ENCODE measurements at regions not wholly inside any gene's neighbourhood (a gene's known extent, or its start where the extent isn't known, plus 50 kb on each side); places are given as distances from the start of the nearest gene placed in this dataset.

- no peak for TF ChIP-seq EZH2phosphoT487 (IDR thresholded peaks at IDR 0.05; ENCODE audit: insufficient read depth, low read depth)
- no peak for TF ChIP-seq EZH2 (IDR thresholded peaks at IDR 0.05; ENCODE audit: insufficient read depth, poor library complexity, severe bottlenecking)
Measured at GRCh38 chr3:118559286-118559685, 475.4 kb downstream of the IGSF11 start.

Data from GM23248 (cell line).